ENCODE measurements at regions not wholly inside any gene's neighbourhood (a gene's known extent, or its start where the extent isn't known, plus 50 kb on each side); places are given as distances from the start of the nearest gene placed in this dataset.

DNA sequence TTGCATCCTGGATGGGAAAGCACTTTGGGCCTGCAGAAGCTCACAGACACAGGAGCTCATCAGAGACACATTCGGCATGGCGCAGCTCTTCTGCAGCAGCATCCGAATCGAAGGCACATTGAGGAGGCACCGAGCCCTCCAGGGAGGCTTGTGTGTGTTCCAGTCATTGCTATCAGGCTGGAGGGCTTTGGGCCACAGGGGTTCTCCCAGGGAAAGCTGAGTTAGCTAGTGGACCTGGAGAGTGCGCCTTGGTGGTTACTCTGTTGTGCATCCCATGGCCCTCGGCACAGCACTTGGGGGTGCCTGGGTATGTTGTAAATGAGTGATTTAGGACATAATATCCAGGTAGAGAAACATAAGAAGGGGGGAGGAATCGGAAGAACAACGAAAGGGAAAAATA lies 388.7 kb upstream of the RNF32 start:
- Histone ChIP-seq H2AFZ (ENCODE audit: low read length) (no peak overlapping the region), H3K27me3 (ENCODE audit: insufficient read depth, low read length) (no peaks in the 10 kb centered on the region), H3K36me3 (ENCODE audit: insufficient read depth, low read length) (no peaks in the 10 kb centered on the region), H3K27ac (ENCODE audit: low read depth, low read length) (no peak overlapping the region), H4K20me1 (ENCODE audit: insufficient read depth, low read length) (no peaks in the 10 kb centered on the region), H3K4me2 (ENCODE audit: insufficient read depth, low read length) (no peak overlapping the region), H3K79me2 (ENCODE audit: insufficient read depth, low read length) (no peaks in the 10 kb centered on the region), H3K4me3 (ENCODE audit: insufficient read depth, low read length) (no peak overlapping the region), H3K4me1 (ENCODE audit: insufficient read depth, low read length) (no peaks in the 10 kb centered on the region), H3K9me3 (ENCODE audit: low read depth, low read length) (peaks cover 4% of the 10 kb centered on the region)
- TF ChIP-seq, protein P1, sequence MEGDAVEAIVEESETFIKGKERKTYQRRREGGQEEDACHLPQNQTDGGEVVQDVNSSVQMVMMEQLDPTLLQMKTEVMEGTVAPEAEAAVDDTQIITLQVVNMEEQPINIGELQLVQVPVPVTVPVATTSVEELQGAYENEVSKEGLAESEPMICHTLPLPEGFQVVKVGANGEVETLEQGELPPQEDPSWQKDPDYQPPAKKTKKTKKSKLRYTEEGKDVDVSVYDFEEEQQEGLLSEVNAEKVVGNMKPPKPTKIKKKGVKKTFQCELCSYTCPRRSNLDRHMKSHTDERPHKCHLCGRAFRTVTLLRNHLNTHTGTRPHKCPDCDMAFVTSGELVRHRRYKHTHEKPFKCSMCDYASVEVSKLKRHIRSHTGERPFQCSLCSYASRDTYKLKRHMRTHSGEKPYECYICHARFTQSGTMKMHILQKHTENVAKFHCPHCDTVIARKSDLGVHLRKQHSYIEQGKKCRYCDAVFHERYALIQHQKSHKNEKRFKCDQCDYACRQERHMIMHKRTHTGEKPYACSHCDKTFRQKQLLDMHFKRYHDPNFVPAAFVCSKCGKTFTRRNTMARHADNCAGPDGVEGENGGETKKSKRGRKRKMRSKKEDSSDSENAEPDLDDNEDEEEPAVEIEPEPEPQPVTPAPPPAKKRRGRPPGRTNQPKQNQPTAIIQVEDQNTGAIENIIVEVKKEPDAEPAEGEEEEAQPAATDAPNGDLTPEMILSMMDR (IDR thresholded peaks at IDR 0.05; ENCODE audit: extremely low read depth, low read depth, low read length) = no peak
- DNase-seq (ENCODE audit: insufficient read length, low spot score, missing footprints) = no peak

- H3K4me3 ChIP-seq (ENCODE audit: insufficient read depth, low read length) = no peak overlapping the region
- H3K4me1 ChIP-seq (ENCODE audit: insufficient read depth, low read length) = no peaks in the 10 kb centered on the region
- no peaks in the 10 kb centered on the region for H3K27me3 ChIP-seq (ENCODE audit: insufficient read depth, low read length)
- H4K20me1 ChIP-seq (ENCODE audit: insufficient read depth, low read length) = no peaks in the 10 kb centered on the region
- DNase-seq (ENCODE audit: insufficient read length, low spot score, missing footprints) = no peak
- no peaks in the 10 kb centered on the region for H3K36me3 ChIP-seq (ENCODE audit: insufficient read depth, low read length)
- no peak overlapping the region for H3K27ac ChIP-seq (ENCODE audit: low read depth, low read length)
- H2AFZ ChIP-seq (ENCODE audit: low read length) = no peak overlapping the region
- no peaks in the 10 kb centered on the region for H3K79me2 ChIP-seq (ENCODE audit: insufficient read depth, low read length)
- TF ChIP-seq, protein P1 (IDR thresholded peaks at IDR 0.05; ENCODE audit: extremely low read depth, low read depth, low read length) = no peak
- H3K4me2 ChIP-seq (ENCODE audit: insufficient read depth, low read length) = no peak overlapping the region
- no peaks in the 10 kb centered on the region for H3K9me3 ChIP-seq (ENCODE audit: low read depth, low read length)
Measured at GRCh38 chr7:156240532-156240931, 400.0 kb upstream of the RNF32 start.

GRCh38 chr7:156238366-156239133 lies 402.0 kb upstream of the RNF32 start:
- TF ChIP-seq, protein P1 (IDR thresholded peaks at IDR 0.05; ENCODE audit: extremely low read depth, low read depth, low read length) = no peak
- no peak overlapping the region for H3K27ac ChIP-seq (ENCODE audit: low read depth, low read length)
- H3K4me2 ChIP-seq (ENCODE audit: insufficient read depth, low read length) = no peak overlapping the region
- H3K9me3 ChIP-seq (ENCODE audit: low read depth, low read length) = no peaks in the 10 kb centered on the region
- no peak overlapping the region for H2AFZ ChIP-seq (ENCODE audit: low read length)
- H3K4me1 ChIP-seq (ENCODE audit: insufficient read depth, low read length) = no peaks in the 10 kb centered on the region
- no peaks in the 10 kb centered on the region for H3K36me3 ChIP-seq (ENCODE audit: insufficient read depth, low read length)
- no peaks in the 10 kb centered on the region for H3K27me3 ChIP-seq (ENCODE audit: insufficient read depth, low read length)
- H3K4me3 ChIP-seq (ENCODE audit: insufficient read depth, low read length) = no peak overlapping the region
- no peaks in the 10 kb centered on the region for H3K79me2 ChIP-seq (ENCODE audit: insufficient read depth, low read length)
- H4K20me1 ChIP-seq (ENCODE audit: insufficient read depth, low read length) = no peaks in the 10 kb centered on the region
- no peak for DNase-seq (ENCODE audit: insufficient read length, low spot score, missing footprints)

DNA sequence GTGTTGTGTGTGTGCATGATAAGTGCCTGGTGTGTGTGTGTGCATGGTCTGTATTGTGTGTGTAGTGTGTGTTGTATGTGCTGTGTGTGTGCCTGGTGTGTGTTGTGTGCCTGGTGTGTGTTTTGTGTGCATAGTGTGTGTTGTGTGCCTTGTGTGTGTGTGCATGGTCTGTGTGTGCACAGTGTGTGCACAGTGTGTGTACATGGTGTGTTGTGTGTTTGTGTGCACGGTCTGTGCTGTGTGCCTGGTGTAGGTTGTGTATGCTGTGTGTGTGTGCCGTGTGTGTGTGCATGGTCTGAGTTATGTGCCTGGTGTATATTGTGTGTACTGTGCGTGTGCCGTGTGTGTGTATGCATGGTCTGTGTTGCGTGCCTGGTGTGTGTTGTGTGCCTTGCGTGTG lies 403.0 kb upstream of the RNF32 start:
- Histone ChIP-seq H3K4me1 (ENCODE audit: insufficient read depth, low read length) (no peaks in the 10 kb centered on the region), H3K27ac (ENCODE audit: low read depth, low read length) (no peak overlapping the region), H3K4me2 (ENCODE audit: insufficient read depth, low read length) (no peak overlapping the region), H3K9me3 (ENCODE audit: low read depth, low read length) (no peaks in the 10 kb centered on the region), H3K4me3 (ENCODE audit: insufficient read depth, low read length) (no peak overlapping the region), H2AFZ (ENCODE audit: low read length) (no peak overlapping the region), H3K36me3 (ENCODE audit: insufficient read depth, low read length) (no peaks in the 10 kb centered on the region), H3K79me2 (ENCODE audit: insufficient read depth, low read length) (no peaks in the 10 kb centered on the region), H3K27me3 (ENCODE audit: insufficient read depth, low read length) (no peaks in the 10 kb centered on the region), H4K20me1 (ENCODE audit: insufficient read depth, low read length) (no peaks in the 10 kb centered on the region)
- DNase-seq (ENCODE audit: insufficient read length, low spot score, missing footprints) = no peak
- TF ChIP-seq, protein P1 (IDR thresholded peaks at IDR 0.05; ENCODE audit: extremely low read depth, low read depth, low read length) = no peak

Measured in osteoblast (primary cell).